GM21529 (cell line): ENCODE measurements at regions not wholly inside any gene's neighbourhood (a gene's known extent, or its start where the extent isn't known, plus 50 kb on each side); places are given as distances from the start of the nearest gene placed in this dataset.
"Not testable (repeated sequence)": the region's sequence is repeated elsewhere in the genome, so short reads cannot be mapped to it uniquely, and the experiment has no call there.

Experiments used
- ATAC-seq: cut with Tn5 transposase; IDR thresholded peaks from one replicate; pipeline ENCODE4 v1.9.1; 2021; ENCODE audit not compliant: unreplicated experiment

DNA sequence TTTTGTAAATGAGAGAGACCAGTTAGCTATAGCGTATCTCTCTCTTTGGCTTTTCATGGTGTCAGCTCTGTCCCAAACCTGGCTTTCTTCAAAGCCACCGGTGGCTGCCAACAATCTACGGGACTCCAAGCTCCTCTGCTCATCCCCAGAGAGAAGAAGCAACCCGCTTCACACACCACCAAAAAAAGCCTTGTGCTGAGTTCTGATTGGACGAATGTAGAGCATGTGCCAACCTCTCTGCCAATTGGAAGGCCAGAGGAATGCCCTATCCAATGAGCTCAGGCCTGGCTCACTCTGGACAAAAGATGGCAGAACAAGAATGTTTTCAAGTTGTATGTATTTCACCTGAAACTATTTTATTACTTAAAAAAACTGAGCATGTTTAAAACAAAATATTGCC, 202.4 kb downstream of the C16orf95 start:
- ATAC-seq: no peak

DNA sequence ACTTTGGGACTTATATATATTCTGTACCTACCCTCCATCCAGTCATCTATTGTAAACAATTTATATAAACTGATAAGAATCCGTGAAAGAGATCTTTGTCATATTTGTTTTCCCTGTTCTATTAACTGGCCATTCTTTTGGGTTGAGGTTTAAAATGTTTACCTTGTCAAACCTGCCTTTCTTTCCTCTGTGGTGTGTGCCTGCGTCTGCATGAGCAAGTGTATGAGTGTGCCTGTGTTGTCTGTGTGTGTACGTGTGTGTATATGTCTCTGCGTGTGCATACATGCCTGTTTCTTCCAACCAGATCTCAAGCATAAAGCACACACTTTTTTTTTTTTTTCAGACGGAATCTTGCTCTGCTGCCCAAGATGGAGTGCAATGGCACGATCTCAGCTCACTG, 201.5 kb downstream of the C16orf95 start:
- no peak for ATAC-seq

DNA sequence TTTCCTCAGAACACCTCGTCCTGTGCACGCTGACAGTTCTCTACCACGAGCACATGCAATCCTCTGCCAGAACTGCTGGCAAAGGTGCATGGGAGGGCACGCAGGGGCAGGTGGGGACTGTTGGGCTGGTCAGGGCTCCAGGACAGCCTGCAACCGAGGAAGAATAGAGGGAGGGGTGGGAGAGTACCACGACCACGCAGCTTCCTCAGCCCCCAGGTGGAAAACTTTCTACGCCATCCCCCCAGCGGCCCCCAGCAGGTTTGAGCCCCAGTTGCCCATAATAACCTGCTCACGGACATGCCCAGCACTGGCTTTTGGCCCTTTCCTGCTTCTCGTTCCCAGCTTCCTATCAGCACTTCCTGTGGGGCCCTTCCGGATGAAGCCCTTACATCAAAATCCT, 199.3 kb downstream of the C16orf95 start:
- ATAC-seq: no peak

DNA sequence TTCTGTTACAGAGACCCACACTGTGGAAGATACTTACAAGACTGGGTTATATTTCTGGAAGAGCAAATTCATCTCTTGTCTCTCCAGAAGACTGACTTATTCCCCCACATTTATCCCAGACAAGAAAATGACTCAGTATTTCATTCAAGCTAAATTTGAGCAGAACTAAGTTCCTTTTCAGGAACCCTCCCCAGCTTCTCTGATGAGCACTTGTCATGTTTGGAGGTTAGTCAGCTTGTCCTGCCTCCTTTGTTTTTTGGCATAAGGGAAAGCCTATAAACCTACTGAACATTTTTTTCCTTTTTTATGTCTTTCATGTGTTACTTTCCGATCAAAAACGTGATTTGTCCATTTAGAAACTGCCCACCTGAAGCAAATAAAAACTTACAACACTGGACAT, 198.0 kb downstream of the C16orf95 start:
- no peak for ATAC-seq

DNA sequence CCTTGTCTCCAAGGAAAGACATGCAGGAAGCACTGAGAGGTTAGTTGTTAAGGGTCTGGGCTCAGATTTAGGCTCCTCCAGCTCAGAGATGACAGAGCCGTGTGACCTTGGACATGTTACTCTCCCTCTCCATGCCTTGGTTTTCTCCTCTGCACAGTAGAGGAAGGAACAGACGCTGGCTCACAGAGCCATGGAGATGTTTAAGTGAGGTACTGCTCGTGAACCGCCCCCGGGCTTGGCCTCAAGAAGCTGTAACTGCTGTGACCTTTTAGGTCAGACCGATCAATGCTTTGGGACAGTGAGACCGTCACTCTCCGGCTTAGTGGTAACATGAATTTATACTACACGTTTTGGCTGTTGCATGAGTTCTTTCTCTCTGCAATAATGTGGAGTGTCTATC, 197.4 kb downstream of the C16orf95 start:
- ATAC-seq: no peak

DNA sequence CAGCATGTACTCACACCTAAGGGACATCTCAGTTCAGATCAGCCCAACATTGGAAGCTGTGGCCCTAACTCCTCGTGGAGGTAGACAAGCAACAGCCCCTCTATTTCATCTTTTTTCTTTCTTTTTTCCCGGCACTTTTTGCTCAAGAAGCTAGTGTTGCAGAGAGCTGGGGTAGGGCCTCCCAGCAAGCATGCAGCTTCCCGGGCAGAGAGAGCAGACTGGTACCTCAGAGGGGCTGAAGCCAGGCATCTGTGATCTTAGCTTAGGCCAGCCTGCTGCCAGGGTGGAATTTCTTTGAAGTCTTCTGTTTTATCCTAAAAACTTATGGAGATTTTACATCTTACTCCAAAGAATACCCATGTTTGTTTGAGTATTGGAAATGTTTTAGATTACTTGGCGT, 195.4 kb downstream of the C16orf95 start:
- no peak for ATAC-seq

DNA sequence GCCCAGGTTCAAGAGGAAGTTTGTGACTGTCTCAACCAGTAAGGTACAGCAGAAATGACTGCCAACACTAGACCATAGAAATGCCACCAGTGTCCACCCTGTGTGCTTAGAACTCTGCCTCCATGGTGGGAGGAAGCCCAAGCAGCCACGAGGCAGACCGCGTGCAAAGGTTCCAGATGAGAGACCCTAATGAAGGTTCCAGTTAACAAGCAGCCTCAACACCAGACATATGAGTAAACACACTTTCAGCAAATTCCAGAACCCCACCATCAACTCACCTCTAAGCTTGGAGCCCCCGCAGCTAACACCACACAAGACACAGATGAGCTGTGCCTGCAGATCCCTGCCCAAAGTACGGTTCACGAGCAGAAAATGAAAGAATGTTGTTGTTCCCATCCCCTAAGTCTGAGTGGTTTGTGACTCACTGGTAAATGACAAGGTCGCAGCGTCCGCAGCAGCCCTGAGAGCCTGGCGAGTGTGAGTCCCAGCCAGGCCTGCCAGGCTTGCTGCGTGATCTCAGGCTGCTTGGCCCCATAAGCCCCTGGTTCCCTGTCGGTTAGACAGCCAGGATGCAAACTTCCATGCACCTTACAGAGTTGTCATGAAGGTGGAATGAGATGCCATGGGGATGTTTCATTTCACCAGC, 193.7 kb downstream of the C16orf95 start:
- no peak for ATAC-seq

DNA sequence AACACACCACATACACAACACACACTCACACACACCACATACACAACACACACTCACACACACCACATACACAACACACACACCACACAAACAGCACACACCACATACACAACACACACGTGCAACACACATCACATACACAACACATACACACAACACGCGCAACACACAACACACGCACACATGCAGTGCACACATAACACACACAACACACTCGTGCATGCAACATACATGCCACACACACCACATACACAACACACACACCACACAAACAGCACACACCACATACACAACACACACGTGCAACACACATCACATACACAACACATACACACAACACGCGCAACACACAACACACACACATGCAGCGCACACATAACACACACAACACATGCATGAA, 192.8 kb downstream of the C16orf95 start:
- ATAC-seq: not testable (repeated sequence)

DNA sequence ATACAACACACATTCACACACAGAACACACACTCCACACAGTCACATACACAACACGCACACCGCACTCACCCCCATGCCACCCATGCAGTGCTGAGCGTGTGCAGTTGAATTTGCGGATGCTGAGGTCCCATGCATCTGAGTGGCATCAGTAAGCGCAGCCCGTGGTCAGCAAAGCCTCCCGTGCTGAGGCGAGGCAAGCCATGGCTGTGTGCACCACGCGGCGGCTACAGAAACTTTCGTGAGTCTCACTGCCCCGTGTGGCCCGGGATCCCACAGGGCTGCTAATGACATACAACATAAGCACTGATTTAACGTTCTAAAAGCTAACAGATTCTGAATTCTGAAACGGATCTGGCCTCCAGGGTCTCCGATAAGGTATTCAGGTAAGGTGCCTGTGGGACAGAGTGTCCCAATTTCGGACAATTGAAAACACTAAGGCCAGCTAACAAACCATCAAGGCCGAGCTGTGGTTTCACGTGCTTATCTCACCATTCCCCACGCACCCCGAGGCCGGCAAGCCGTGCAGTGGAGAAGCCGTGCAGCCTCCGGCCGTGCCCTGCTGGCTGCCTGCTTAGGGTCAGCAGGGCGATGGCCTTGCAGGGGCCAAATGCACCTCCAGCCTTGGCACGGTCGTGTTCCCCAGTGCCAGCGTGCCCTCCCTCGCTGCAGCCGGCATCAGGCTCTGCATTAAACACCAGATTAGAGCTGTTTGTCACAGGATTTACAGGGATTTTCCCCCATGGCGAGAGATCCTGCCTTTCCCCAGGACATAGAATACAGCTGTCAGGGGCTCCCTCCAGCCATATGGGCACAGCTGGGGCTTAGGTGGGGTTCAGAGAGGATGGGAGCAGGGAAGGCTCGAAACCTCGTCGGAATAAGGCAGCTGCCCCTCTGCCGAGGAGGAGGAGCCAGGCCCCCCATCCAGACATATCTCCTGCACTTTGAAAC, 191.7 kb downstream of the C16orf95 start:
- no peak for ATAC-seq

DNA sequence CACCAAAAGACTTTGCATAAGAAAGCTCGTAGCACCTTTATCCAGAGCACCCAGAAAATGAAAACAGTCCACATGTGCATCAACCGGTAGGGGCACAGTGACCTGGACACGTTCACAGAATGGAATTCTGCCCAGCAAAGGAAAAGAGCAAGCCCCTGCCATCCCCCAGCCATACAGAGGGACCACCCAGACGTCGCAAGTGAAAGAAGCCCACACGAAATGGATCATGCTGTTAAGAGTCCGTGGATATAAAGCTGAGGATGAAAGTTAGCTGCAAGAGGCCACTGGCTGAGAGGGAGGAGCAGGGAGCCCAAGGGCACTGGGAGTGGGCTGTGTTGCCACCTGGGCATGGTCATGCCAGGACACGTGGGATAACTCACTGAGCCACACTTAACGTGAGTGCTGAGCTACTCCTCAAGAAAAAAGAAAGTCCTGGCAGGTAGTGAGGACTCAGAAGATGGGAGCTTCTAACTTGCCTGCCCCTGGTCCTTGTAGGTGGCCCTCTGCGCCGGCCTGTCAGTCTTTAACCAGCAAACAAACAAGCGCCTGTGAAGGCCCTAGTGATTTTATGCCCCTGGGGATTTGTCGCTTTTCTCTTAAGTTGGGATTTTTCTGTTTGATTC, 190.7 kb downstream of the C16orf95 start:
- ATAC-seq: no peak

DNA sequence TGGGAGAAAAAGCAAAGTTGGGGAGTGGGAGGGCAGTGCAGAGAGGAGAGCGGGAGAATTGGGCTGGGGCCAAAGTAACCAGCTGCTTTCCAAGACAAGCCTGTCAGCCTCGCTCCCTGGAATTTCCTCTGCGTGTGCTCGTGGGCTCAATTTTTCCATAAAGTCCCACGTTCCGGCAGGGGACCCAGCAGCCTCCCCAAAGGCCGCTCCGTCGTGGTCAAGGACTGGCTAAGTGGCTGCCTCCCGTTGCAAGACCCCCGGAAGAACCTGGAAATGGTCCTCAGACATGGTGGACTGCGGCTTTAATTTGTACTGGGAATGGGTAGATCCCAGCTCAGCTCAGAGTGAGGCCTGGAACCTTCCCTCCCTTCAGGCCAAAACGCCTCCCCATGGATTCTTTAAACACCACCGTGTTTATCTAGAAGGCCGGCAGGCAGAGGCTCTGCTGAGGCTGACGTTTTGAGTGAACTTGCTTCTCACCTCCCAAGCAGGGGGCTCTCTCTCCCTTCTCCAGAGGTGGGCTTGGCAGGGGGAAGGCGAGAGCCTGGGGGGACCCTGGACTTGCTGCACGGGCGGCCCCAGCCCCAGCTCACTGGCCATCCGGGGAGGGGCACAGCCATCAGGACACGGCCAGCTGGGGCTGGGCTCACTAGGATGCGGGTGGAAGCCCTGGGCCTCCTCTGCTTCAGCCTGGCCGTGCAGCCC, 190.0 kb downstream of the C16orf95 start:
- ATAC-seq: no peak

DNA sequence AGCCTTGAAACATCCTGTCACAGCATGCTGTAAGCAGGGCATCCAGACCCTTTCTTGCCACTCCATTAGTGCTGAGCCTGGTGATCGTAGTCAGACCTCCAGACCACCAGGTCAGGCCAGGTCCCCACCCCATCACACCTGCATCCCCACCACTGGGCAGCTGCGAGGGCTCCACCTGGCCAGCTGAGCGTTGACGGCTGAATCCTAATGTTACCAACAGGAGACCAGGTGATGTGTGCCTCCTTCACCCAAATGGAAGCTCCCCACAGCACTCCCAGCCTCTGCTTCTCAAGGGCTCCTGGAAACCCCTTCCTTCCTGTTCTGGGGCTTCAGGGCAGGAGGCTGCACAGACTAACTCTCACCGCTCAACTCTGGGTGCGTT, 189.4 kb downstream of the C16orf95 start:
- ATAC-seq: no peak

DNA sequence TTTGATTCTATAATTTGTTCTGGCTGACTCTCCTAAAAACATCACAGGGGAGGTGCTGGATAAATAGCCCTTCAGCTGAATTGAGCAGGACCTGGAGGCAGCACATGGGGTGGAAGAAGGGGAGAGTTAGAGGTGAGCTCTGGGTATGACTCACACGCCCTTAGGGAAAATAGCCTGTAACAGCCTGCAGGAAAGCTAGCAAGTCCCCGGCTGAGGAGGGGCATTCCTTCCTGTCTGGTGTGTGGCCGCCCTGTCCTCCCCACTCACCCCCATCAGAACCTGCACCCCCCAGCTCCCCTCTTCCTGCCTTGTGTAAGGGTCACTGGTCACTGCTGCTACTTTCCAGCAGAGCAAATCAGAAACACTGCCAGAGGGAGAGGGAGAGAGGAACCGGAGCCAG, 187.4 kb downstream of the C16orf95 start:
- no peak for ATAC-seq

DNA sequence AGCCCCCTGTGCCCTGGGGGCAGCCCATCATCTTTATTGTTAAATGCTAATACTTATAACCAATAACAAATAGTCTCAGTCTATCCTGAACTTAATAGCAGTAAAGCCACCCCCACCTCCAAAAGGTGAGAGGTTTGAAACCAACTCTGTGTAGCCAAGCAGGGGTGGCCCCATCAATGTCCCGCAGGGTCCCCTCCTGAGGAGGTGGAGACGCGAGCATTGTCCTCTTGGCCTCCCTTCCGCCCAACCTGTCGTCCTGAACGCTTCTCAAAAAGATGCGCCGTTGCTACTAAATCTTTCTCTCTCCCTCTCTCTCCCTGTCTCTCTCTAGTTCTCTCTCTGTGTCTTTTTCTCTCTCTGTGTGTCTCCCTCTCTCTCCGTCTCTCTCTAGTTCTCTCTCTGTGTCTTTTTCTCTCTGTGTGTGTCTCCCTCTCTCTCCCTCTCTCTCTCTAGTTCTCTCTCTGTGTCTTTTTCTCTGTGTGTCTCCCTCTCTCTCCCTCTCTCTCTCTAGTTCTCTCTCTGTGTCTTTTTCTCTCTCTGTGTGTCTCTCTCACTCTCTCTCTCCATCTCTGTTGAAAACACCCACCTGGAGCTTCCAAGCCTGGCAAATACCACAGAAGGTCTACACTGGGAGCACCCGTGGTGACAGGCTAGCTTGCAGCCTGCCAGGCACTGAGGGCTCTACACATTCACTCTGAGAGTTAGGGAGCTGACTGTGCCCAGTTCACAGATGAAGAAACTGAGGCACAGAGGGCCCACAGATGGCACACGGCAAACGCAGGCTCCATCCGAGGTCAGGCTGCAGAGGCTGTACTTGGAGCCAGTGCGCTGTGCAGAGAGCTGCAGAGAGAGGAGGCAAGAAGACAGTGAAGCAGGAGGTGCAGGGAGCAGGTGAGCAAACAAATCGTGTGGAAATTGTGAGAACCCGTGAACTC, 185.9 kb downstream of the C16orf95 start:
- ATAC-seq: no peak

DNA sequence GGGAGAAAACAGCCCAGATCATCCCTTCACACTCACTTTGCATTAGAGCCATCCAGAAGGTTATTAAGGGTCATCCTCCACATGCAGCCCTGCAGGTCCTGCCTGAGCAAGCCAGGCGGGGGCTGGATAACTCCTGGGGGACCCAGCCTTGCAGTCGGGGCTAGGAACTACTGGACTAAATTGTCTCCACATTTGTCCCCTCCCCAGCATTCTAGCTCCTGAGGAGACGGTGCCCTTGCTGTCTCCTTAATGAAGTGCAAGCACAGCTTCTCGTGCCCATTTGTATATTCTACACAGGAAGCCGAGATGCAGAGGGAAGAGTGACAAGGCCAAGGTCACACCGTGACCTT, 185.2 kb downstream of the C16orf95 start:
- no peak for ATAC-seq

DNA sequence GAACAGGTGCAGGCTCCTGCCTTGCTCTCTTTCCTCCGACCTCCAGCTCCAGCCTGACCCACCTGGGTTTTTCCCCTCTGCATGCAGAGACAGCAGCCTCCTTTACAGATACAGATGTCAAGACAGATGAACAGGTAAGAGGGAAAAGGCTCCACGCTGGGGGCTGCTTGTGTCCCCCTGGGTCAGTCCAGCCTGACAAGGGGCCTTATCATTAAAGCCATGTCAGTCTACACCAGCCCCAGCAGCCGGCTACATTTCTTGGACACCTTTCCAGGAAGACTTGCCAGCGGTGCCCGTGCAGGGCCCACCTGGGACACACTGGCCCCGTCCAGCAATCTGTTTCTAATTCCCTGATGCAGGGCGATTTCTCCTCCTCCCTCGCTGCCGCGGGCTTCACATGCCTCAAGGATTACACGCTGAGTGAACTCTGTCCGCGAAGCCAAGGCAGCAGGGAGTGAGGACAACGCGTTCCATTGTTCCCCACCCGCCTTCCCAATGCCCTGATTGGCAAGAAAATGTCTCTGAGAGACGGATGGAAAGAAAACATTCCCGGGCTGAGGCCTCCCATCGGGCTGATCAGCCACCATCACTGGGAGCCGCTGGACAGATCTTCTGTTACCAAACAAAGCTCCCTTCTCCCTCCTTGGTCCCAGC, 184.7 kb downstream of the C16orf95 start:
- ATAC-seq: no peak

DNA sequence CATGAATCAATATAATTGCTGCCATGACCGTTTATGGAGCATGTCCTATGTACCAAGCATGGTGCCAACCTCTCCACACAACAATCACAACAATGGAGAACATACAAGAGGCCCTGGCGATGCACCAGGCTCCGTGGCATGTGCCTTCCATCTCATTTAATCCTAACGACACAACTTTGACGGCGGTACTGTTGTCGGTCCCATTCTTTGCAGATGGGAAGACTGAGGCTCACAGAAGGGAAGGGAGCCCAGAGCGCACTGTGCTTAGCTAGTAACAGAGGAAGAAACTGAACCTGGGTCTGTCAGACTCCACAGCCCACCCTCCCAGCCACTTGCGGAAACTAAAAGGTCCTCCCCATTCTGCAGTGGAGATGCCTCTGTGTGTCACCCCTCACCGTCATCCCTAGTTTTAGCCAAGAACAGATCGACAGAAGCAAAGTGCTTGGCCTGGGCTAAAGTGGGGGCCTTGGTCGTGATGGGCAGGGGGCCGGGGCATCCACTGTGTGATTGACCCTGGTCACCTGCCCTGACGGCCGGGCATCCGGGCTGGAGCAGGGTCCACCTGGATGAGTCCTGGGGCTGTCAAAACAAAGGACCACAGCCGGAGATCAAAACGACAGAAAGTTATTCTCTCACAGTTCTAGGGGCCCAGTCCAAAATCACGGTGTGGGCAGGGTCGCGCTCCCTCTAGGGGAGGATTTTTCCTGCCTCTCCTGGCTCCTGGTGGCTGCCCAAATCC, 183.9 kb downstream of the C16orf95 start:
- no peak for ATAC-seq

DNA sequence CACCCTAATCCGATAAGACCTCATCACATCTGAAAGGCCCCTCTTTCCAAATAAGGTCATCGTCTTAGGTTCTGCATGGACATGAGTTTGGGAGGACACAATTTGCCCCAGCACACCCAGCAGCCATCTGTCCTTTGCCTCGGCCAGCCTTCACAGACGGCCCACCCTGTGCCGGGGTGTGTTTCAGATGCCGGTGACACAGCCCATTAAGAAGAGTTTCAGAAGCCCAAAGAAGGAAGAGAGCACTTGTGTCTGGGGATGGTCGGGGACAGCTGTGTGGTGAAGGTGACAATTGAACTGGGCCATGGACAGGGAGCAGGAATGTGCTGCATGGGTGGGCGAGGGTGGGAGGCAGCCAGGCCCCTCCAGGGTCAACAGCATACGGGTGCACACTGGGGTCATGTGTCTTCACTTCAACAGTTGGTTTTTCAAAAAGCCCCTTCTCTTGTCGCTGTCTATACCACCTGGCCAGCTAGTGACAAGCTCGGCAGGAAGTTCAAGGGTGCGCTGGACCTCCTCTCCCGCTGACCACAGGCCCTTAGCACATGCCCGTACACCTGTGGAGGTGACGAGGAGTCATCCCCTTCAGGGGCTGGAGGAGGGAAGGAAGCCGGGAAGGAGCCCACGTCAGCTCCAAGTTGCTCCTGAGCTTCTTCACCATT, 183.1 kb downstream of the C16orf95 start:
- ATAC-seq: no peak

DNA sequence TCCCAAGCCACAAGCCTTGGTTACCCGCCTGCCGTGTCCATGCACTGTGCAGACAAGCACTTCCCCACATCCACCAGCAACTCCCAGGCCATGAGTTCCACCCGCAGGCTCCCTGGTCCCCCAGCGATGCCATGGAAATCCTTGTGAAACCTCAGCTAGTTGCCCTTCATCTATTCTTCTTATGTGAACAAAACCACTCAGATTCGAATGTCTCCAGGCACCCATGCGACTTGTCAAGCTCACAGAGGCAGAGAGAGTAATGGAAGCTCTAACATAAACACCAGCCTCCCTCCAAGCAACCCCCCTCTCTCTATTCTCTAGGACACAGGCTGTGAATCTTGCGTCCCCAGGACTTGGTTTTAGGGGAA, 182.6 kb downstream of the C16orf95 start:
- no peak for ATAC-seq
